ENCODE measurements at regions not wholly inside any gene's neighbourhood (a gene's known extent, or its start where the extent isn't known, plus 50 kb on each side); places are given as distances from the start of the nearest gene placed in this dataset.

DNA sequence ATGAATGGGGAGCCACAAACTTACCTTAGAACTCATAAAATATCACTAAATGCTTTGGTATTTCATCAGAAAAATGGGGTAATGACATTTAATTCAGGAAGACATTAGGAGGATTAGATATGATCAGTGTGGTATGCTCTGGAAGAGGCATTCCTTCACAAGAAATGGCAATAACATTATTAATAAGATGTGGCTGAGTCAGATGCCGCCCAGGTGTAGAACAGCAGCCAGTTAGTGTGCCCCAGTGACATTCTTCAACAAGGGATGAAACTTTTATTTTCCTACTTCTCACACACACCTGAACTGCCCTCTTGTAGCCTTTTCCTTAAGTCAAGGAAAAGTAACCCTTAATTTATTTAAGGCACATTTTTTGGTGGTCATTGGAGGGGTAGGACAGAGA lies 69.2 kb upstream of the DYNAP start:
- H3K27me3 ChIP-seq (ENCODE audit: low read length), result no peaks in the 10 kb centered on the region

DNA sequence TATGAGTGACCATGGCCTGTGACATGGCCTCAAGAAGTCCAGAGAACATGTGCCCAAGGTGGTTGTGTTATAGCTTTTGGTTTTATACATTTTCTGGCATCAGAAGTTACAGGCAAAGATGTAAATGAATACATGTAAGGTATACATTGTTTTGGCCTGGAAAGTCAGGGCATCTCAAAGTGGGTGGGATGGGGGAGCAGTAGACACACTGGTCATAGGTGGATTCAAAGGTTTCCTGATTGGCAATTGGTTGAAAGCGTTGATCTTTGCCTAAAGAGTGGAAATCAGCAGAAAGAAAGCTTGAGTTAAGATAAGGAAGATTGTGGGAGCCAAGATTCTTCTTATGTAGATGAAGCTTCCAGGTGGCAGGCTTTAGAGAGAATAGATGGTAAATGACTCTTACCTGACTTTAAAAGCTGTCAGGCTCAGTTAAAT lies 62.1 kb upstream of the DYNAP start:
- H2AFZ ChIP-seq (ENCODE audit: low read length), result no peak overlapping the region
- H3K9me3 ChIP-seq (ENCODE audit: low read length), result no peaks in the 10 kb centered on the region
- H3K27ac ChIP-seq (ENCODE audit: low read length), result no peak overlapping the region
- no peaks in the 10 kb centered on the region for H4K20me1 ChIP-seq (ENCODE audit: low read length)
- no peak overlapping the region for H3K9ac ChIP-seq (ENCODE audit: low read length)
- H3K4me2 ChIP-seq (ENCODE audit: low read length), result no peak overlapping the region
- DNase-seq, result no peak
- H3K9me2 ChIP-seq (replicated peaks; ENCODE audit: low read length), result no peaks in the 10 kb centered on the region
- intact Hi-C loops (cut with micrococcal nuclease), result no loop called here
- ATAC-seq, result no peak
- H3K27me3 ChIP-seq (ENCODE audit: low read length), result 0 out of 2 replicates have a peak, but pooled peaks cover 13% of the 10 kb centered on the region
- no peak overlapping the region for H3K4me3 ChIP-seq (ENCODE audit: low read length)
- H3K36me3 ChIP-seq (ENCODE audit: low read depth, low read length), result no peaks in the 10 kb centered on the region
- POLR2A ChIA-PET (ENCODE audit: unreplicated experiment), result no interaction called here
- no peaks in the 10 kb centered on the region for H3K4me1 ChIP-seq (ENCODE audit: insufficient read depth, low read length)
- no peaks in the 10 kb centered on the region for H3F3A ChIP-seq (ENCODE audit: low read length, unreplicated experiment)
- no TSS peak for BruUV-seq (replicated peaks)
- H3K79me2 ChIP-seq (ENCODE audit: low read length), result no peaks in the 10 kb centered on the region
- TF ChIP-seq EZH2 (IDR thresholded peaks at IDR 0.05; ENCODE audit: low read length, unreplicated experiment), result no peak
- TF ChIP-seq EZH2phosphoT487 (IDR thresholded peaks at IDR 0.05; ENCODE audit: borderline replicate concordance, low read length), result no peak
- TF ChIP-seq, protein P1, sequence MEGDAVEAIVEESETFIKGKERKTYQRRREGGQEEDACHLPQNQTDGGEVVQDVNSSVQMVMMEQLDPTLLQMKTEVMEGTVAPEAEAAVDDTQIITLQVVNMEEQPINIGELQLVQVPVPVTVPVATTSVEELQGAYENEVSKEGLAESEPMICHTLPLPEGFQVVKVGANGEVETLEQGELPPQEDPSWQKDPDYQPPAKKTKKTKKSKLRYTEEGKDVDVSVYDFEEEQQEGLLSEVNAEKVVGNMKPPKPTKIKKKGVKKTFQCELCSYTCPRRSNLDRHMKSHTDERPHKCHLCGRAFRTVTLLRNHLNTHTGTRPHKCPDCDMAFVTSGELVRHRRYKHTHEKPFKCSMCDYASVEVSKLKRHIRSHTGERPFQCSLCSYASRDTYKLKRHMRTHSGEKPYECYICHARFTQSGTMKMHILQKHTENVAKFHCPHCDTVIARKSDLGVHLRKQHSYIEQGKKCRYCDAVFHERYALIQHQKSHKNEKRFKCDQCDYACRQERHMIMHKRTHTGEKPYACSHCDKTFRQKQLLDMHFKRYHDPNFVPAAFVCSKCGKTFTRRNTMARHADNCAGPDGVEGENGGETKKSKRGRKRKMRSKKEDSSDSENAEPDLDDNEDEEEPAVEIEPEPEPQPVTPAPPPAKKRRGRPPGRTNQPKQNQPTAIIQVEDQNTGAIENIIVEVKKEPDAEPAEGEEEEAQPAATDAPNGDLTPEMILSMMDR (conservative IDR thresholded peaks at IDR 0.05; ENCODE audit: low read depth, low read length), result no peak
- CTCF ChIA-PET, result no interaction called here

More for the DNA sequence above, 69.2 kb upstream of the DYNAP start:
- no peak overlapping the region for H3K4me3 ChIP-seq (ENCODE audit: low read length)
- H3K36me3 ChIP-seq (ENCODE audit: low read depth, low read length), result no peaks in the 10 kb centered on the region
- H2AFZ ChIP-seq (ENCODE audit: low read length), result no peak overlapping the region
- BruUV-seq (replicated peaks), result no TSS peak
- H3K4me2 ChIP-seq (ENCODE audit: low read length), result no peak overlapping the region
- no peaks in the 10 kb centered on the region for H3K9me3 ChIP-seq (ENCODE audit: low read length)
- DNase-seq, result no peak
- no peaks in the 10 kb centered on the region for H4K20me1 ChIP-seq (ENCODE audit: low read length)
- H3K27ac ChIP-seq (ENCODE audit: low read length), result no peak overlapping the region
- intact Hi-C loops (cut with micrococcal nuclease), result no loop called here
- TF ChIP-seq EZH2phosphoT487 (IDR thresholded peaks at IDR 0.05; ENCODE audit: borderline replicate concordance, low read length) (no peak), EZH2 (IDR thresholded peaks at IDR 0.05; ENCODE audit: low read length, unreplicated experiment) (no peak)
- TF ChIP-seq, protein P1 (conservative IDR thresholded peaks at IDR 0.05; ENCODE audit: low read depth, low read length), result no peak
- H3K9me2 ChIP-seq (replicated peaks; ENCODE audit: low read length), result no peaks in the 10 kb centered on the region
- ChIA-PET CTCF (no interaction called here), POLR2A (ENCODE audit: unreplicated experiment) (no interaction called here)
- H3K79me2 ChIP-seq (ENCODE audit: low read length), result no peaks in the 10 kb centered on the region
- no peak overlapping the region for H3K9ac ChIP-seq (ENCODE audit: low read length)
- no peaks in the 10 kb centered on the region for H3F3A ChIP-seq (ENCODE audit: low read length, unreplicated experiment)
- H3K4me1 ChIP-seq (ENCODE audit: insufficient read depth, low read length), result no peaks in the 10 kb centered on the region
- ATAC-seq, result no peak

DNA sequence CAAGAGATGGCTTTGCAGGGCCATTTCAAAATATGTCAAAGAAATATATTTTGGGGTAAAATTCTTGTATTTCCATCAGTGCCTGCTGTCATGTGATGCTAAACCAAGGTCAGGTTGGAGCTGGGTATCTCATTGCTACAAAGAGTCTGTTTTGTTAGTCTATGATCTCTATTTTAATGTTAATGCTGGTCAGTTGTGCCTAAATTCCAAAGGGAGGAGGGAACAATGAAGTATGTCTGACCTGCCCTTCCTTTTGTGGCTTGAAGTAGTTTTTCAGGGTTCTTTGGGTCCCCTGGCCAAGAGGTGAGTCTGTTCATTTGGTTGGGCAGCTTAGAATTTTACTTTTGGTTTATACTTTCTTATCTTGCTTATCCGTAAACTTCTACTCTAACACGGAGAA lies 61.6 kb upstream of the DYNAP start:
- Histone ChIP-seq H3K9me2 (replicated peaks; ENCODE audit: low read length) (no peaks in the 10 kb centered on the region), H3K4me2 (ENCODE audit: low read length) (no peak overlapping the region), H3K4me3 (ENCODE audit: low read length) (no peak overlapping the region), H4K20me1 (ENCODE audit: low read length) (no peaks in the 10 kb centered on the region), H3K79me2 (ENCODE audit: low read length) (no peaks in the 10 kb centered on the region), H3K36me3 (ENCODE audit: low read depth, low read length) (no peaks in the 10 kb centered on the region), H2AFZ (ENCODE audit: low read length) (no peak overlapping the region), H3K27ac (ENCODE audit: low read length) (no peak overlapping the region), H3K27me3 (ENCODE audit: low read length) (0 out of 2 replicates have a peak, but pooled peaks cover 13% of the 10 kb centered on the region), H3K4me1 (ENCODE audit: insufficient read depth, low read length) (no peaks in the 10 kb centered on the region), H3K9ac (ENCODE audit: low read length) (no peak overlapping the region), H3F3A (ENCODE audit: low read length, unreplicated experiment) (no peaks in the 10 kb centered on the region), H3K9me3 (ENCODE audit: low read length) (no peaks in the 10 kb centered on the region)
- CTCF ChIA-PET, result no interaction called here
- POLR2A ChIA-PET (ENCODE audit: unreplicated experiment), result no interaction called here
- no peak for ATAC-seq
- DNase-seq, result no peak
- no TSS peak for BruUV-seq (replicated peaks)
- TF ChIP-seq EZH2 (IDR thresholded peaks at IDR 0.05; ENCODE audit: low read length, unreplicated experiment) (no peak), EZH2phosphoT487 (IDR thresholded peaks at IDR 0.05; ENCODE audit: borderline replicate concordance, low read length) (no peak)
- TF ChIP-seq, protein P1 (conservative IDR thresholded peaks at IDR 0.05; ENCODE audit: low read depth, low read length), result no peak
- intact Hi-C loops (cut with micrococcal nuclease), result no loop called here

All from PC-3 (cell line).